ENCODE measurements at regions not wholly inside any gene's neighbourhood (a gene's known extent, or its start where the extent isn't known, plus 50 kb on each side); places are given as distances from the start of the nearest gene placed in this dataset.

- no peak for ATAC-seq
- H3K4me1 ChIP-seq (ENCODE audit: insufficient read depth, low read length), result no peaks in the 10 kb centered on the region
- H3K9ac ChIP-seq (ENCODE audit: low read length), result no peak overlapping the region
- intact Hi-C loops (cut with micrococcal nuclease), result no loop called here
- POLR2A ChIA-PET (ENCODE audit: unreplicated experiment), result no interaction called here
- DNase-seq, result no peak
- H3K27ac ChIP-seq (ENCODE audit: low read length), result no peak overlapping the region
- CTCF ChIA-PET, result no interaction called here
- no peak overlapping the region for H3K4me3 ChIP-seq (ENCODE audit: low read length)
- no peaks in the 10 kb centered on the region for H3K79me2 ChIP-seq (ENCODE audit: low read length)
- H3K9me2 ChIP-seq (replicated peaks; ENCODE audit: low read length), result no peaks in the 10 kb centered on the region
- H3K4me2 ChIP-seq (ENCODE audit: low read length), result no peak overlapping the region
- H2AFZ ChIP-seq (ENCODE audit: low read length), result no peak overlapping the region
- no peaks in the 10 kb centered on the region for H4K20me1 ChIP-seq (ENCODE audit: low read length)
- no peaks in the 10 kb centered on the region for H3K27me3 ChIP-seq (ENCODE audit: low read length)
- no peaks in the 10 kb centered on the region for H3K36me3 ChIP-seq (ENCODE audit: low read depth, low read length)
- no TSS peak for BruUV-seq (replicated peaks)
- TF ChIP-seq CTCF (conservative IDR thresholded peaks at IDR 0.05; ENCODE audit: low read depth, low read length) (no peak), EZH2phosphoT487 (IDR thresholded peaks at IDR 0.05; ENCODE audit: borderline replicate concordance, low read length) (no peak)
- no peaks in the 10 kb centered on the region for H3F3A ChIP-seq (ENCODE audit: low read length, unreplicated experiment)
- no peaks in the 10 kb centered on the region for H3K9me3 ChIP-seq (ENCODE audit: low read length)
Observed at GRCh38 chr7:18226598-18226997, 199.0 kb upstream of the PRPS1L1 start.

GRCh38 chr7:18228686-18229085, 201.0 kb upstream of the PRPS1L1 start:
- no peak overlapping the region for H3K9ac ChIP-seq (ENCODE audit: low read length)
- H3K4me2 ChIP-seq (ENCODE audit: low read length), result no peak overlapping the region
- no TSS peak for BruUV-seq (replicated peaks)
- no peaks in the 10 kb centered on the region for H4K20me1 ChIP-seq (ENCODE audit: low read length)
- no peak for DNase-seq
- no peaks in the 10 kb centered on the region for H3K9me2 ChIP-seq (replicated peaks; ENCODE audit: low read length)
- H3F3A ChIP-seq (ENCODE audit: low read length, unreplicated experiment), result no peaks in the 10 kb centered on the region
- H3K9me3 ChIP-seq (ENCODE audit: low read length), result no peaks in the 10 kb centered on the region
- H3K27me3 ChIP-seq (ENCODE audit: low read length), result no peaks in the 10 kb centered on the region
- no peaks in the 10 kb centered on the region for H3K36me3 ChIP-seq (ENCODE audit: low read depth, low read length)
- intact Hi-C loops (cut with micrococcal nuclease), result no loop called here
- no peak overlapping the region for H2AFZ ChIP-seq (ENCODE audit: low read length)
- H3K4me1 ChIP-seq (ENCODE audit: insufficient read depth, low read length), result no peaks in the 10 kb centered on the region
- no peak overlapping the region for H3K4me3 ChIP-seq (ENCODE audit: low read length)
- no peak for TF ChIP-seq CTCF (conservative IDR thresholded peaks at IDR 0.05; ENCODE audit: low read depth, low read length)
- no peak for TF ChIP-seq EZH2phosphoT487 (IDR thresholded peaks at IDR 0.05; ENCODE audit: borderline replicate concordance, low read length)
- TF ChIP-seq EZH2 (IDR thresholded peaks at IDR 0.05; ENCODE audit: low read length, unreplicated experiment), result no peak
- ChIA-PET POLR2A (ENCODE audit: unreplicated experiment) (no interaction called here), CTCF (no interaction called here)
- no peak; the same call in 1 of the 2 replicates for ATAC-seq
- no peak overlapping the region for H3K27ac ChIP-seq (ENCODE audit: low read length)
- no peaks in the 10 kb centered on the region for H3K79me2 ChIP-seq (ENCODE audit: low read length)

- no peak overlapping the region for H3K9ac ChIP-seq (ENCODE audit: low read length)
- no peaks in the 10 kb centered on the region for H3K36me3 ChIP-seq (ENCODE audit: low read depth, low read length)
- no peak for DNase-seq
- no peak for ATAC-seq
- CTCF ChIA-PET, result no interaction called here
- TF ChIP-seq CTCF (conservative IDR thresholded peaks at IDR 0.05; ENCODE audit: low read depth, low read length) (no peak), EZH2phosphoT487 (IDR thresholded peaks at IDR 0.05; ENCODE audit: borderline replicate concordance, low read length) (no peak), EZH2 (IDR thresholded peaks at IDR 0.05; ENCODE audit: low read length, unreplicated experiment) (no peak)
- H3K9me3 ChIP-seq (ENCODE audit: low read length), result no peaks in the 10 kb centered on the region
- H3K27me3 ChIP-seq (ENCODE audit: low read length), result no peaks in the 10 kb centered on the region
- no TSS peak for BruUV-seq (replicated peaks)
- POLR2A ChIA-PET (ENCODE audit: unreplicated experiment), result no interaction called here
- H4K20me1 ChIP-seq (ENCODE audit: low read length), result no peaks in the 10 kb centered on the region
- no peak overlapping the region for H3K27ac ChIP-seq (ENCODE audit: low read length)
- H2AFZ ChIP-seq (ENCODE audit: low read length), result no peak overlapping the region
- H3K79me2 ChIP-seq (ENCODE audit: low read length), result no peaks in the 10 kb centered on the region
- H3K4me2 ChIP-seq (ENCODE audit: low read length), result no peak overlapping the region
- H3K4me1 ChIP-seq (ENCODE audit: insufficient read depth, low read length), result no peaks in the 10 kb centered on the region
- no peaks in the 10 kb centered on the region for H3K9me2 ChIP-seq (replicated peaks; ENCODE audit: low read length)
- intact Hi-C loops (cut with micrococcal nuclease), result no loop called here
- no peaks in the 10 kb centered on the region for H3F3A ChIP-seq (ENCODE audit: low read length, unreplicated experiment)
- no peak overlapping the region for H3K4me3 ChIP-seq (ENCODE audit: low read length)
Observed at GRCh38 chr7:18230271-18230670, 202.6 kb upstream of the PRPS1L1 start.
